Breast epithelium (tissue), 4 donors: ENCODE measurements at regions not wholly inside any gene's neighbourhood (a gene's known extent, or its start where the extent isn't known, plus 50 kb on each side); places are given as distances from the start of the nearest gene placed in this dataset.

ENCODE experiments used
- DNase-seq, 2 donors: peaks; one replicate each; pipeline ENCODE4 v3.0.0-alpha.2; 2019; ENCODE audit warnings: low spot score in 2 of 2
- H3K27ac ChIP-seq, 2 donors: fragments of 200-600 bp; sonication (generic) in 1 of 2; one replicate each; pipeline ENCODE4 v1.5.1; 2016 to 2019; ENCODE audit warnings: mild to moderate bottlenecking in 1 of 2
- H3K27me3 ChIP-seq, 2 donors: fragments of 200-600 bp; sonication (generic) in 1 of 2; one replicate each; pipeline versions ENCODE4 v1.5.1 to v1.6.0; 2017 to 2019; ENCODE audit warnings: control low read depth in 1 of 2, mild to moderate bottlenecking in 1 of 2
- H3K36me3 ChIP-seq: fragments of 200-600 bp; one replicate; pipeline ENCODE4 v1.5.1; 2019
- H3K4me1 ChIP-seq, 2 donors: fragments of 200-600 bp; sonication (generic); one replicate each; pipeline ENCODE4 v1.5.1; 2016 to 2019; ENCODE audit warnings: control low read depth in 1 of 2
- H3K4me3 ChIP-seq, 3 donors: fragments of 200-600 bp; sonication (generic); 1 replicate in 2 of 3; 2 replicates in 1 of 3; pipeline ENCODE4 v1.5.1; 2016 to 2019; ENCODE audit warnings: mild to moderate bottlenecking in 3 of 3, moderate library complexity in 2 of 3
- H3K9me3 ChIP-seq, 2 donors: fragments of 200-600 bp; sonication (generic) in 1 of 2; one replicate each; pipeline ENCODE4 v1.5.1; 2016 to 2019; ENCODE audit warnings: control low read depth in 1 of 2
- CTCF ChIP-seq, 3 donors: fragments of 450-650 bp; IDR thresholded peaks; one replicate each; pipeline ENCODE4 v1.5.1; 2016 to 2017; ENCODE audit warnings: antibody characterized with exemption in 3 of 3, mild to moderate bottlenecking in 3 of 3, moderate library complexity in 3 of 3
- POLR2A ChIP-seq: fragments of 450-650 bp; IDR thresholded peaks from one replicate; pipeline ENCODE4 v1.6.1; 2016; ENCODE audit warnings: antibody characterized with exemption, mild to moderate bottlenecking, moderate library complexity
- POLR2AphosphoS5 ChIP-seq, 3 donors: sonication (generic); formaldehyde crosslinking; IDR thresholded peaks; one replicate each; pipeline ENCODE4 v1.6.1; 2017; ENCODE audit warnings: antibody characterized with exemption in 3 of 3
- intact Hi-C: fragments of 100-400 bp; cut with DNase I; formaldehyde crosslinking; loops from one replicate; pipeline ENCODE4 v1.15.1; 2023; ENCODE audit warnings: low total_unique reads

DNA sequence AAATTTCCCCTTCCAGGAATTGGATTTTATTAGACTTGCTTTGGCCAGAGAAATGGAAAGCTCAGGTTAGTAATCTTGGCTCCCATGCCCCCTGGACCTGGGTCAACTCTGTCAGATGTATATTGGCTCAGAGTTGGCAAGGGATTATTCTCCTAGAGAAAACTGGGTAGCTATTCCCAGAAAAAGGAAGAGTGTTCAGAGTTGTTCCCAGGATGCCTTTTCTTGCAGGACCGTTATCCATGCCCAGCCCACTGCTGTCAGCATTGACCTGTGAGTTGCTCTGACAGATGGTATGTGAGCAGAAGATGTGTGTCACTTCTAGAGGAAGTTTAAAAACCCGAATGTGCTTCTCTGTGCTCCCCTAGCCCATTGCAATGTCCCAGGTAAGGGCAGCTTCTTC lies 509.9 kb upstream of the ZFP42 start:
- no peak for DNase-seq
- Histone ChIP-seq H3K27me3 (no peaks in the 10 kb centered on the region), H3K4me3 (no peak overlapping the region), H3K36me3 (no peaks in the 10 kb centered on the region), H3K4me1 (no peaks in the 10 kb centered on the region), H3K27ac (no peak overlapping the region), H3K9me3 (peaks cover 0 to 7% of the 10 kb centered on the region in 2 donors)
- intact Hi-C loops, result no loop called here
- no peak for TF ChIP-seq POLR2A
- TF ChIP-seq CTCF (IDR thresholded peaks at IDR 0.05), result no peak
- no peak for TF ChIP-seq POLR2AphosphoS5 (IDR thresholded peaks at IDR 0.05)

GRCh38 chr4:187491286-187491685 lies 504.3 kb upstream of the ZFP42 start:
- no peak overlapping the region for H3K4me3 ChIP-seq
- H3K27ac ChIP-seq, result no peak overlapping the region
- H3K9me3 ChIP-seq, result peaks cover 0 to 7% of the 10 kb centered on the region in 2 donors
- no peaks in the 10 kb centered on the region for H3K27me3 ChIP-seq
- intact Hi-C loops, result loop anchor here (10.0 kb wide), 1 partner anchor 1036 kb away; no protein-coding TSS in a partner anchor
- no peak for DNase-seq
- no peaks in the 10 kb centered on the region for H3K4me1 ChIP-seq
- TF ChIP-seq CTCF (IDR thresholded peaks at IDR 0.05) (no peak), POLR2A (no peak), POLR2AphosphoS5 (IDR thresholded peaks at IDR 0.05) (no peak)
- H3K36me3 ChIP-seq, result no peaks in the 10 kb centered on the region

- intact Hi-C loops, result loop anchor here (10.0 kb wide), 1 partner anchor 1037 kb away; no protein-coding TSS in a partner anchor
Observed at GRCh38 chr4:187491959-187492358, 503.6 kb upstream of the ZFP42 start.

DNA sequence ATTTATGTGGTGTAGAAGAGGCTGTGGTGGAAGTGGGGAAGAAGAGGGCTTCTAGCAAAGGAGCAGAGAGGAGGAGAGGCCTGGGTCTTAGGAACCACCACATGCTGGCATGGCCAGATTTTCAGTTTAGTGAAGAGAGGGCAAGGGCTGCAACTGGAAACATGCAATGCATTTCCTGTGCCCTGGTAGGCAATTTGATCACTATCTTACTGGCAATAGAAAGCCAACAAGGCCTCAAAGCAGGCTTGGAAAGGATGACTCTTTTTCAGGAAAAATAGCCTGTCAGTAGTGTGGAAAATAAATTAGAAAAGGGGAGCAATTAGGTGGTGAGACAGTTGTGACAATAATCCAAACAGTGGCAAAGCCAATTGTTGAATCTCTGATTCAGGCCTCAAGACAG lies 501.9 kb upstream of the ZFP42 start:
- no peak overlapping the region for H3K27ac ChIP-seq
- H3K36me3 ChIP-seq, result no peaks in the 10 kb centered on the region
- peaks cover 0 to 3% of the 10 kb centered on the region in 2 donors for H3K9me3 ChIP-seq
- H3K4me3 ChIP-seq, result no peak overlapping the region
- no peak for DNase-seq
- no peaks in the 10 kb centered on the region for H3K4me1 ChIP-seq
- H3K27me3 ChIP-seq, result no peaks in the 10 kb centered on the region
- intact Hi-C loops, result loop anchor here (10.0 kb wide), 1 partner anchor 1039 kb away; no protein-coding TSS in a partner anchor
- no peak for TF ChIP-seq CTCF (IDR thresholded peaks at IDR 0.05)

More at GRCh38 chr4:187491959-187492358, 503.6 kb upstream of the ZFP42 start:
- TF ChIP-seq POLR2A (no peak), POLR2AphosphoS5 (IDR thresholded peaks at IDR 0.05) (no peak), CTCF (IDR thresholded peaks at IDR 0.05) (no peak)
- Histone ChIP-seq H3K9me3 (peaks cover 0 to 7% of the 10 kb centered on the region in 2 donors), H3K27me3 (no peaks in the 10 kb centered on the region), H3K4me3 (no peak overlapping the region), H3K36me3 (no peaks in the 10 kb centered on the region), H3K27ac (no peak overlapping the region), H3K4me1 (no peaks in the 10 kb centered on the region)
- no peak for DNase-seq

GRCh38 chr4:187499956-187500355 lies 495.6 kb upstream of the ZFP42 start:
- no peak overlapping the region for H3K27ac ChIP-seq
- DNase-seq, result no peak
- no peaks in the 10 kb centered on the region for H3K9me3 ChIP-seq
- TF ChIP-seq POLR2AphosphoS5 (IDR thresholded peaks at IDR 0.05), result peak in 1 of 3 donors; percentile 28
- no peak for TF ChIP-seq CTCF (IDR thresholded peaks at IDR 0.05)
- H3K4me1 ChIP-seq, result no peaks in the 10 kb centered on the region
- no peak overlapping the region for H3K4me3 ChIP-seq
- intact Hi-C loops, result loop anchor here (10.0 kb wide), 1 partner anchor 1045 kb away; no protein-coding TSS in a partner anchor
- no peaks in the 10 kb centered on the region for H3K27me3 ChIP-seq
- H3K36me3 ChIP-seq, result no peaks in the 10 kb centered on the region
